C4-2B (cell line): ENCODE measurements at regions not wholly inside any gene's neighbourhood (a gene's known extent, or its start where the extent isn't known, plus 50 kb on each side); places are given as distances from the start of the nearest gene placed in this dataset.

Source experiments
- CTCF ChIP-seq: fragments of 450-650 bp; conservative IDR thresholded peaks from 2 replicates; pipeline ENCODE4 v1.5.1; 2017; ENCODE audit warnings: mild to moderate bottlenecking
- ZFX ChIP-seq: fragments of 450-650 bp; IDR thresholded peaks from 2 replicates; pipeline ENCODE4 v1.6.1; 2017

DNA sequence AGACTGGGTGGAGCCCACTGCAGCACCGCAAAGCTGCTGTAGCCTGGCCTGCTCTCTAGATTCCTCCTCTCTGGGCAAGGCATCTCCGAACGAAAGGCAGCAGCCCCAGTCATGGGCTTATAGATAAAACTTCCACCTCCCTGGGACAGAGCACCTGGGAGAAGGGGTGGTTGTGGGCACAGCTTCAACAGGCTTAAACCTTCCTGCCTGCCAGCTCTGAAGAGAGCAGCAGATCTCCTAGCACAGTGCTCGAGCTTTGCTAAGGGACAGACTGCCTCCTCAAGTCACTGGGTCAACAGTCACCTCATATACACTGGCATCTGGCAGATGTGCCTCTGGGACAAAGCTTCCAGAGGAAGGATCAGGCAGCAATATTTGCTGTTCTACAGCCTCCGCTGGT is 117.3 kb downstream of the EHF start:
- TF ChIP-seq CTCF = no peak
- no peak for TF ChIP-seq ZFX
